DND-41 (cell line): ENCODE measurements at regions not wholly inside any gene's neighbourhood (a gene's known extent, or its start where the extent isn't known, plus 50 kb on each side); places are given as distances from the start of the nearest gene placed in this dataset.

ENCODE experiments used
- ATAC-seq: fragments of 200-7000 bp; cut with Tn5 transposase; 3 replicates; pipeline ENCODE4 v1.9.1; 2021; ENCODE audit warnings: low read depth; ENCODE audit not compliant: insufficient read depth
- DNase-seq: peaks from one replicate; pipeline ENCODE4 v3.0.0-alpha.2; 2020
- H2AFZ ChIP-seq: 2 replicates; pipeline ENCODE4 v1.6.0; 2012; ENCODE audit warnings: low read depth, low read length
- H3K27ac ChIP-seq: 2 replicates; pipeline ENCODE4 v1.5.1; 2012; ENCODE audit warnings: low read length, inconsistent platforms
- H3K27me3 ChIP-seq: fragments of 200-600 bp; sonication (generic); 2 replicates; pipeline ENCODE4 v1.6.0; 2012; ENCODE audit warnings: low read length, mild to moderate bottlenecking, inconsistent platforms; ENCODE audit not compliant: insufficient read depth, poor library complexity
- H3K36me3 ChIP-seq: 2 replicates; pipeline ENCODE4 v1.5.1; 2012; ENCODE audit warnings: low read length, inconsistent platforms; ENCODE audit not compliant: insufficient read depth
- H3K4me1 ChIP-seq: 2 replicates; pipeline ENCODE4 v1.5.1; 2012; ENCODE audit warnings: mild to moderate bottlenecking, low read length; ENCODE audit not compliant: insufficient read depth
- H3K4me2 ChIP-seq: 2 replicates; pipeline ENCODE4 v1.6.0; 2012; ENCODE audit warnings: mild to moderate bottlenecking, moderate library complexity, low read length, inconsistent platforms; ENCODE audit not compliant: insufficient read depth
- H3K4me3 ChIP-seq, 2 experiments: fragments of 200-600 bp in 1 of 2; shearing (Covaris generic) in 1 of 2; 2 replicates each; pipeline ENCODE4 v1.5.1; 2012 to 2016; ENCODE audit warnings: inconsistent platforms in 2 of 2, low read length in 2 of 2, mild to moderate bottlenecking in 2 of 2, low read depth in 1 of 2, moderate library complexity in 1 of 2
- H3K79me2 ChIP-seq: 2 replicates; pipeline ENCODE4 v1.6.0; 2012; ENCODE audit warnings: low read length, inconsistent platforms; ENCODE audit not compliant: insufficient read depth
- H3K9ac ChIP-seq: 2 replicates; pipeline ENCODE4 v1.6.0; 2012; ENCODE audit warnings: low read depth, mild to moderate bottlenecking, inconsistent platforms, low read length, moderate library complexity
- H3K9me3 ChIP-seq: 2 replicates; pipeline ENCODE4 v1.5.1; 2012; ENCODE audit warnings: low read length, moderate library complexity, mild to moderate bottlenecking, inconsistent platforms; ENCODE audit not compliant: insufficient read depth, severe bottlenecking
- H4K20me1 ChIP-seq: 2 replicates; pipeline ENCODE4 v1.6.0; 2012; ENCODE audit warnings: low read length; ENCODE audit not compliant: insufficient read depth
- CTCF ChIP-seq: IDR thresholded peaks from 2 replicates; pipeline ENCODE4 v1.5.1; 2012; ENCODE audit warnings: borderline replicate concordance, low read length, moderate library complexity, mild to moderate bottlenecking; ENCODE audit not compliant: poor library complexity, severe bottlenecking; ENCODE audit errors: extremely low read depth
- EZH2 ChIP-seq: IDR thresholded peaks from 3 replicates; pipeline ENCODE4 v1.6.1; 2012; ENCODE audit warnings: borderline replicate concordance, low read depth, mild to moderate bottlenecking, moderate library complexity, low read length, inconsistent platforms; ENCODE audit not compliant: severe bottlenecking

- no peak overlapping the region for H2AFZ ChIP-seq
- no peak overlapping the region for H3K4me3 ChIP-seq
- no peaks in the 10 kb centered on the region for H3K4me1 ChIP-seq
- no peaks in the 10 kb centered on the region for H3K79me2 ChIP-seq
- H3K4me2 ChIP-seq = no peak overlapping the region
- no peaks in the 10 kb centered on the region for H3K9me3 ChIP-seq
- no peaks in the 10 kb centered on the region for H3K27me3 ChIP-seq
- ATAC-seq (no peak), DNase-seq (no peak)
- no peaks in the 10 kb centered on the region for H4K20me1 ChIP-seq
- no peak overlapping the region for H3K27ac ChIP-seq
- TF ChIP-seq EZH2 = no peak
- TF ChIP-seq CTCF = no peak
- no peaks in the 10 kb centered on the region for H3K36me3 ChIP-seq
- no peak overlapping the region for H3K9ac ChIP-seq
These were observed 642.0 kb upstream of the WWC1 start for GRCh38 chr5:167649471-167649870.

GRCh38 chr5:167652690-167653089 is 638.8 kb upstream of the WWC1 start:
- no peaks in the 10 kb centered on the region for H3K4me1 ChIP-seq
- H4K20me1 ChIP-seq = no peaks in the 10 kb centered on the region
- H2AFZ ChIP-seq = no peak overlapping the region
- H3K36me3 ChIP-seq = no peaks in the 10 kb centered on the region
- H3K27ac ChIP-seq = no peak overlapping the region
- DNase-seq (no peak), ATAC-seq (no peak)
- no peak overlapping the region for H3K4me3 ChIP-seq
- no peaks in the 10 kb centered on the region for H3K79me2 ChIP-seq
- TF ChIP-seq CTCF = no peak
- TF ChIP-seq EZH2 = no peak
- no peak overlapping the region for H3K4me2 ChIP-seq
- H3K9ac ChIP-seq = no peak overlapping the region
- H3K27me3 ChIP-seq = no peaks in the 10 kb centered on the region
- H3K9me3 ChIP-seq = no peaks in the 10 kb centered on the region

- no peak overlapping the region for H3K9ac ChIP-seq
- DNase-seq = no peak
- no peaks in the 10 kb centered on the region for H3K4me1 ChIP-seq
- no peaks in the 10 kb centered on the region for H3K36me3 ChIP-seq
- no peak overlapping the region for H3K4me3 ChIP-seq
- H3K9me3 ChIP-seq = no peaks in the 10 kb centered on the region
- no peaks in the 10 kb centered on the region for H4K20me1 ChIP-seq
- TF ChIP-seq CTCF (no peak), EZH2 (no peak)
- no peak overlapping the region for H2AFZ ChIP-seq
- no peak for ATAC-seq
- no peaks in the 10 kb centered on the region for H3K79me2 ChIP-seq
- no peak overlapping the region for H3K4me2 ChIP-seq
- H3K27me3 ChIP-seq = no peaks in the 10 kb centered on the region
- H3K27ac ChIP-seq = no peak overlapping the region
These were observed 637.8 kb upstream of the WWC1 start for GRCh38 chr5:167653645-167654106.

GRCh38 chr5:167657016-167657415 is 634.4 kb upstream of the WWC1 start:
- H2AFZ ChIP-seq = no peak overlapping the region
- H3K4me1 ChIP-seq = no peaks in the 10 kb centered on the region
- H3K9me3 ChIP-seq = no peaks in the 10 kb centered on the region
- ATAC-seq (no peak), DNase-seq (no peak)
- H3K79me2 ChIP-seq = no peaks in the 10 kb centered on the region
- no peak overlapping the region for H3K27ac ChIP-seq
- no peaks in the 10 kb centered on the region for H3K27me3 ChIP-seq
- H4K20me1 ChIP-seq = no peaks in the 10 kb centered on the region
- no peaks in the 10 kb centered on the region for H3K36me3 ChIP-seq
- TF ChIP-seq EZH2 (no peak), CTCF (no peak)
- H3K4me3 ChIP-seq = no peak overlapping the region
- H3K4me2 ChIP-seq = no peak overlapping the region
- no peak overlapping the region for H3K9ac ChIP-seq
